Testis (tissue), 2 donors: ENCODE measurements at regions not wholly inside any gene's neighbourhood (a gene's known extent, or its start where the extent isn't known, plus 50 kb on each side); places are given as distances from the start of the nearest gene placed in this dataset.

Experiments used
- CTCF ChIP-seq, 3 experiments: fragments of 450-650 bp in 2 of 3; fragments of 200-600 bp in 1 of 3; sonication (generic) in 1 of 3; IDR thresholded peaks; one replicate each; pipeline ENCODE4 v1.5.1; 2016 to 2019; ENCODE audit warnings: antibody characterized with exemption in 3 of 3, mild to moderate bottlenecking in 2 of 3, moderate library complexity in 1 of 3
- POLR2A ChIP-seq: fragments of 450-650 bp; IDR thresholded peaks from one replicate; pipeline ENCODE4 v1.6.1; 2017; ENCODE audit warnings: antibody characterized with exemption, mild to moderate bottlenecking, moderate library complexity

- TF ChIP-seq CTCF (IDR thresholded peaks at IDR 0.05): no peak
- TF ChIP-seq POLR2A: no peak
Observed at GRCh38 chr7:81624650-81625631, 144.9 kb downstream of the HGF start.
